ENCODE measurements at regions not wholly inside any gene's neighbourhood (a gene's known extent, or its start where the extent isn't known, plus 50 kb on each side); places are given as distances from the start of the nearest gene placed in this dataset.

GRCh38 chr21:8758921-8759367, 1762.4 kb upstream of the TPTE start:
- TF ChIP-seq YY1 (IDR thresholded peaks at IDR 0.05; ENCODE audit: low read depth): peak; percentile 66; the same call in 1 of the 2 replicates

Data from Ishikawa (cell line).